ENCODE measurements at regions not wholly inside any gene's neighbourhood (a gene's known extent, or its start where the extent isn't known, plus 50 kb on each side); places are given as distances from the start of the nearest gene placed in this dataset.

- intact Hi-C loops (cut with DNase I): no loop called here
Observed at GRCh38 chr3:106168962-106169750, 300.3 kb upstream of the CBLB start.

GRCh38 chr3:106170636-106171035 is 301.8 kb upstream of the CBLB start:
- Histone ChIP-seq H3K27ac (no peak overlapping the region), H3K27me3 (no peaks in the 10 kb centered on the region), H3K4me1 (no peaks in the 10 kb centered on the region), H3K36me3 (no peaks in the 10 kb centered on the region), H3K9me3 (no peaks in the 10 kb centered on the region), H3K4me3 (no peak overlapping the region)
- TF ChIP-seq CTCF (IDR thresholded peaks at IDR 0.05): no peak
- DNase-seq: no peak
- intact Hi-C loops (cut with DNase I): no loop called here
- no peak for ATAC-seq

More at GRCh38 chr3:106168962-106169750, 300.3 kb upstream of the CBLB start:
- ATAC-seq (peak; percentile 94), DNase-seq (no peak)
- TF ChIP-seq CTCF (IDR thresholded peaks at IDR 0.05): no peak
- Histone ChIP-seq H3K27me3 (no peaks in the 10 kb centered on the region), H3K4me3 (no peak overlapping the region), H3K9me3 (no peaks in the 10 kb centered on the region), H3K36me3 (no peaks in the 10 kb centered on the region), H3K4me1 (no peaks in the 10 kb centered on the region), H3K27ac (no peak overlapping the region)

GRCh38 chr3:106172101-106172500 is 303.3 kb upstream of the CBLB start:
- TF ChIP-seq CTCF (IDR thresholded peaks at IDR 0.05): no peak
- H3K4me1 ChIP-seq: no peaks in the 10 kb centered on the region
- intact Hi-C loops (cut with DNase I): no loop called here
- H3K9me3 ChIP-seq: no peaks in the 10 kb centered on the region
- no peak overlapping the region for H3K4me3 ChIP-seq
- ATAC-seq: no peak
- no peak for DNase-seq
- H3K36me3 ChIP-seq: no peaks in the 10 kb centered on the region
- no peak overlapping the region for H3K27ac ChIP-seq
- no peaks in the 10 kb centered on the region for H3K27me3 ChIP-seq

- H3K9me3 ChIP-seq: no peaks in the 10 kb centered on the region
- no peak for DNase-seq
- no peak for TF ChIP-seq CTCF (IDR thresholded peaks at IDR 0.05)
- intact Hi-C loops (cut with DNase I): no loop called here
- H3K27me3 ChIP-seq: no peaks in the 10 kb centered on the region
- no peaks in the 10 kb centered on the region for H3K36me3 ChIP-seq
- H3K4me1 ChIP-seq: no peaks in the 10 kb centered on the region
- peak; percentile 45 for ATAC-seq
- H3K4me3 ChIP-seq: no peak overlapping the region
- no peak overlapping the region for H3K27ac ChIP-seq
Observed at GRCh38 chr3:106172780-106173179, 304.0 kb upstream of the CBLB start.

GRCh38 chr3:106175276-106175675 is 306.5 kb upstream of the CBLB start:
- no peaks in the 10 kb centered on the region for H3K9me3 ChIP-seq
- no peaks in the 10 kb centered on the region for H3K36me3 ChIP-seq
- intact Hi-C loops (cut with DNase I): no loop called here
- ATAC-seq (no peak), DNase-seq (no peak)
- H3K27me3 ChIP-seq: no peaks in the 10 kb centered on the region
- H3K4me1 ChIP-seq: no peaks in the 10 kb centered on the region
- H3K4me3 ChIP-seq: no peak overlapping the region
- no peak for TF ChIP-seq CTCF (IDR thresholded peaks at IDR 0.05)
- H3K27ac ChIP-seq: no peak overlapping the region
